ENCODE measurements at regions not wholly inside any gene's neighbourhood (a gene's known extent, or its start where the extent isn't known, plus 50 kb on each side); places are given as distances from the start of the nearest gene placed in this dataset.

DNA sequence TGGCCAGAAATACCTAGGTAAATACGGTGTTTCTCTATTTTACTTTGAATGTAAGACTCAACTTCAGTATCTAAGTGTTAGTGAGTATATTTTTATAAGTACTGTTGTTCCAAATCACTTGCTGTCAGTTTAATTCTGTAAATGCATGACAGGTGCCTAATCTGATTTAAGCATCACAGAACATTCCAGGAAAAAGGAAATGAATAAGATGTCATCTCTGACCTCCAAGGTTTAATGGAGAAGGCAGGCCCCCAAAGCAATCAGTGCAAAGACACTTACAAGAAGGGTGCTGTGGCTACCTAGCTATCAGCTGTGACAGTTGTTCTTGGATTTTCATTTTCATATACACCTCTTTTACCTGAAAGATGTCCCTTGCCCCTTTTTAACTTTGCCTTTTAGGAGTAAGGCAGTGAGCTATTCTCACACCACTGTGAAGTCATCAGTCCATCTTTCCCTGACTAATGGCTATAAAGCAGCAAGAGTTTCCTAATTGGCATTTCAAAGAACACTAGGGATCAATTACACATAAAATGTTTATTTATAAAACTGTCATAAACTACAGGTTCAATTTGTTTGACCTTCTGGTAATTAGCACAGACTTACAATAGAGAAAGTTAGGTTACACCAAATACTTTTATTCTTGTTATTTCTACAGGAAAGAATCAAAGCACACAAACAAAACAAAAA, 427.6 kb downstream of the SPRY2 start:
- TF ChIP-seq, protein P1, sequence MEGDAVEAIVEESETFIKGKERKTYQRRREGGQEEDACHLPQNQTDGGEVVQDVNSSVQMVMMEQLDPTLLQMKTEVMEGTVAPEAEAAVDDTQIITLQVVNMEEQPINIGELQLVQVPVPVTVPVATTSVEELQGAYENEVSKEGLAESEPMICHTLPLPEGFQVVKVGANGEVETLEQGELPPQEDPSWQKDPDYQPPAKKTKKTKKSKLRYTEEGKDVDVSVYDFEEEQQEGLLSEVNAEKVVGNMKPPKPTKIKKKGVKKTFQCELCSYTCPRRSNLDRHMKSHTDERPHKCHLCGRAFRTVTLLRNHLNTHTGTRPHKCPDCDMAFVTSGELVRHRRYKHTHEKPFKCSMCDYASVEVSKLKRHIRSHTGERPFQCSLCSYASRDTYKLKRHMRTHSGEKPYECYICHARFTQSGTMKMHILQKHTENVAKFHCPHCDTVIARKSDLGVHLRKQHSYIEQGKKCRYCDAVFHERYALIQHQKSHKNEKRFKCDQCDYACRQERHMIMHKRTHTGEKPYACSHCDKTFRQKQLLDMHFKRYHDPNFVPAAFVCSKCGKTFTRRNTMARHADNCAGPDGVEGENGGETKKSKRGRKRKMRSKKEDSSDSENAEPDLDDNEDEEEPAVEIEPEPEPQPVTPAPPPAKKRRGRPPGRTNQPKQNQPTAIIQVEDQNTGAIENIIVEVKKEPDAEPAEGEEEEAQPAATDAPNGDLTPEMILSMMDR (IDR thresholded peaks at IDR 0.05) = no peak
- Histone ChIP-seq H3K4me1 (ENCODE audit: control insufficient read depth in 1 of 2, insufficient read depth in 1 of 2, low read depth in 1 of 2, low read length in 1 of 2) (no peaks in the 10 kb centered on the region), H3K27me3 (no peaks in the 10 kb centered on the region)

DNA sequence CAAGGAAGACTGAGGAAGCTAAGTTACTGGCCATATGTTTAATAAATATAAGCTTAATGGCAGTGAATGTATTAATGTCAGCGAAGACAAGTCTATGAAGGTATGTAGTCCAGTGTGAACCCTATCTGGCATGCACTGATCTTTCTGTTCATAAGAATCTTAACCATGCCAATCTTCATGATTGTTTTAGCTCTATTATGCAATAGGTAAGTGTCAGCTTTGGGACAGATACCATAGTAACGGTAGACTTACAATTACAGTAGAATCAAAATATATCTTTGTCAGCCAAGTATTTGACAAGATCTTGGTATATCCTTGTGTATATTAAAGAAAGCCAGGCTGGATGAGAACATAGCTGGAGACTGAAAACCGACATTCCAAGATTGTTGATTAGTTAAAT, 428.5 kb downstream of the SPRY2 start:
- Histone ChIP-seq H3K4me3 (ENCODE audit: low read depth in 1 of 2, low read length in 1 of 2) (no peak overlapping the region), H3K9me3 (no peaks in the 10 kb centered on the region), H3K27ac (no peak overlapping the region), H3K36me3 (no peaks in the 10 kb centered on the region), H3K27me3 (no peaks in the 10 kb centered on the region), H3K4me1 (ENCODE audit: control insufficient read depth in 1 of 2, insufficient read depth in 1 of 2, low read depth in 1 of 2, low read length in 1 of 2) (no peaks in the 10 kb centered on the region)
- TF ChIP-seq, protein P1 (IDR thresholded peaks at IDR 0.05) = no peak

More for the DNA sequence above, 427.6 kb downstream of the SPRY2 start:
- no peak overlapping the region for H3K4me3 ChIP-seq (ENCODE audit: low read depth in 1 of 2, low read length in 1 of 2)
- no peak overlapping the region for H3K27ac ChIP-seq
- H3K36me3 ChIP-seq = no peaks in the 10 kb centered on the region
- no peaks in the 10 kb centered on the region for H3K9me3 ChIP-seq

DNA sequence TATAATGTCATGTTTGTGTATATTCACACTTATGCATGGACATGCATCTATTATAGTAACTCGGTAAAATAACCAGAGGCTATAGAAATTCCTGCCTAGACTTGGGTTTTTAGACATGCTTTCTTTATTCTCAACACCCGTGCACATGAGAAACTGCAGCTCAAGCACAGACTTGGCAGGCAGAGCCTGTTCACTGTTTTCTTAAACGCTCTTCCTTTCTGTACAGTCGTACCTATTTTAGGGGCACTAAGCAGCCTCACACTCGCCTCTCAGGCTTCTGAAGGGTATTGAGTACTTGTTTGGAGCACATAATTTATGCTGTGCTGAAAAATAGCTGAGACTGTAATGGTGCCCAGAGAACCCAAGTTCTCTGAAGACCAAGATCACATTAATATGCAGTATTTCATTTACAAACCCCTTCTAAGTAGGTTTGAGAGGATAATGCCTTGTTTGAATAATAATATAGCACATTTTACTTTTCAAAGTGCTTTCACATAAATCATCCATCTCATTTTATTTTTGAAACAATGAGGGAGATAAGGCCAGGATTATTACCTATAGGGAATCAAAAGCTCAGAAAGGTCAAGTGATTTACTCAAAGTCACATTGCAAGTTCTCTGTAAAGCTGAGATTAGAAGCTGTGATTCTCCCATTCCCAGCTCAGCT, 429.9 kb downstream of the SPRY2 start:
- TF ChIP-seq, protein P1 (IDR thresholded peaks at IDR 0.05) = no peak
- Histone ChIP-seq H3K27me3 (no peaks in the 10 kb centered on the region), H3K4me3 (ENCODE audit: low read depth in 1 of 2, low read length in 1 of 2) (no peak overlapping the region), H3K9me3 (no peaks in the 10 kb centered on the region), H3K27ac (no peak overlapping the region), H3K4me1 (ENCODE audit: control insufficient read depth in 1 of 2, insufficient read depth in 1 of 2, low read depth in 1 of 2, low read length in 1 of 2) (no peaks in the 10 kb centered on the region), H3K36me3 (no peaks in the 10 kb centered on the region)

DNA sequence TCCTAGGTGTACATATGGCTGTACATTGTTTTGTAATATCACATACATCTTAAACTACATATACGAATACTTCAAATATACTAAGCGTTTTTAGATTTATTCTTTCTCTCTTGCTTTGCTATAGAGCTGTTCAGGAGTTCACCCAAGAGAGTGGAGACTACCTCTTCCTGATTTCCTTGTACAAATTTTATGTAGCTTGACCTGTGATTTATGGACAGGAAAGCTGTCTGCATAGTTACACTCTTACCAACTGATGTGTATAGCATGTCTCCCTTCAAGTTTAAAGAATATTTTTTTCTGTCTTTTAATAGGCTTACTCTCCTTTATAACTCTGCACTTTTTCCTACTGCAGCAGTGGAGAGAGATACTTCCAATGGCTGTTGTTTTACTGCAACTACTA, 428.7 kb downstream of the NDFIP2 start:
- Histone ChIP-seq H3K36me3 (no peaks in the 10 kb centered on the region), H3K4me1 (ENCODE audit: control insufficient read depth in 1 of 2, insufficient read depth in 1 of 2, low read depth in 1 of 2, low read length in 1 of 2) (no peaks in the 10 kb centered on the region), H3K9me3 (no peaks in the 10 kb centered on the region), H3K4me3 (ENCODE audit: low read depth in 1 of 2, low read length in 1 of 2) (no peak overlapping the region), H3K27me3 (no peaks in the 10 kb centered on the region), H3K27ac (no peak overlapping the region)
- TF ChIP-seq, protein P1 (IDR thresholded peaks at IDR 0.05) = no peak

DNA sequence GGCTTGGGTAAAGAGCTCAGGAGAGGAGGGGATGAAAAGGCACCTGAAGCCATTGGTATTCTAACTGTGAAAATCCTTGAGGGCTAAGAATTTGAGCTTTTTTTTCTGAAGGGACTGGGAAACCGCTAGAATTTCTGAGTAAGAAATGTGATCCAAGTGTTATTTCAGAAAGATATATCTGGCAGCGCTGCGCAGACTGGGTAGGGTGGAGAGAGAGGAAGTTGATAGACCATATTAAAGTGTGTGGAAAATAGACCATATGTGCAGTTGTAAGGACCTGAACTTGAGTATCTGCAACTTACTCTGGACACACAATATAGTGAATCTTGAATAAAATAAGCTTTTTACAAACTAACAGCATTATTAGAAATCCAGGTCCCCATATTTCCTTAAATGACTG, 427.4 kb downstream of the NDFIP2 start:
- Histone ChIP-seq H3K27me3 (no peaks in the 10 kb centered on the region), H3K27ac (no peak overlapping the region), H3K36me3 (no peaks in the 10 kb centered on the region), H3K4me3 (ENCODE audit: low read depth in 1 of 2, low read length in 1 of 2) (no peak overlapping the region), H3K9me3 (no peaks in the 10 kb centered on the region), H3K4me1 (ENCODE audit: control insufficient read depth in 1 of 2, insufficient read depth in 1 of 2, low read depth in 1 of 2, low read length in 1 of 2) (no peaks in the 10 kb centered on the region)
- TF ChIP-seq, protein P1 (IDR thresholded peaks at IDR 0.05) = no peak
